ENCODE measurements at regions not wholly inside any gene's neighbourhood (a gene's known extent, or its start where the extent isn't known, plus 50 kb on each side); places are given as distances from the start of the nearest gene placed in this dataset.
"Not testable (repeated sequence)": the region's sequence is repeated elsewhere in the genome, so short reads cannot be mapped to it uniquely, and the experiment has no call there.

DNA sequence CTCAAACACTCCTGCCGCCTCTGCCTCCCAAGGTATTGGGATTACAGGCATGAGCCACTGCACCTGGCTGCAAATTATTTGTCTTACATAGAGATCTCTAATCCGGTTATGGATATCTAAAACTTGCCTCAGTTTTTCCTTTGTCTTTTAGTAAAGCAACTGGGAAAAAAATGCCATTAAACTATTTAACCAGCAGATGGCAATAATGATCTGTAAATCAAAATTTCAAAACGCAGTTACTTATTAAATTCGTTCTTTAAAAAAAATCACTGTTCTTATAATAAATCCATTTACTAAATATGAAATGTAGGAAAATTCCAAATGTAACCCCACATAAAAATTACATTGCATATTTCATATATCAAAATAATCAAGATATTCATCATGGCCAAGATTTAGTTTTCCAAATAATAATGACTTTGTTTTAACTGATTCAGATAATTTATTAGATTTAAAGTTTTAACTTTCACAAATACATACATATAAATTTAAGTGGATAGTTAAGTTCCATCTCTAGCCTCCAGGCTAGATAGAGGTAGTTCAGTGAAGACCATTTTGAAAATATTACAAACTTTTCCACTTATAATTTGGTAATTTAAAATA is 125.8 kb downstream of the KBTBD2 start:
- H3K27me3 ChIP-seq (ENCODE audit: insufficient read depth, low read length); ATAC-seq; H3K9me3 ChIP-seq (ENCODE audit: control insufficient read depth in 1 of 2, insufficient read depth in 1 of 2, low read depth in 1 of 2, low read length in 2 of 2); BruUV-seq (replicated peaks); H4K20me1 ChIP-seq (ENCODE audit: insufficient read depth); H3K4me1 ChIP-seq (ENCODE audit: control insufficient read depth in 1 of 2, insufficient read depth in 2 of 2, low read length in 2 of 2); DNase-seq (ENCODE audit: low read depth, low spot score); H2AFZ ChIP-seq (ENCODE audit: low read depth, low read length, poor library complexity, severe bottlenecking); H3K27ac ChIP-seq (ENCODE audit: low read depth, low read length); H3K36me3 ChIP-seq (ENCODE audit: control insufficient read depth in 1 of 2, insufficient read depth in 2 of 2, low read length in 2 of 2); H3K4me2 ChIP-seq (ENCODE audit: low read length); H3K9me2 ChIP-seq (ENCODE audit: insufficient read depth); H3K79me2 ChIP-seq (ENCODE audit: insufficient read depth, low read length); H3K4me3 ChIP-seq (replicated peaks in 1 of 2; ENCODE audit: low read depth in 1 of 2, low read length in 2 of 2); POLR2A ChIA-PET; H3K9ac ChIP-seq (ENCODE audit: low read length): not testable (repeated sequence)
- RAD21 ChIA-PET (ENCODE audit: low non-redundant PET in 1 of 2, low total read pairs in 2 of 2, uncharacterized antibody in 2 of 2, unreplicated experiment in 2 of 2) = interaction anchor here in 1 of 2 experiments (0.8 kb wide), 1 partner anchor 343 kb away, joined by 7 read pairs; the partner anchor contains the start of gene RP9
- TF ChIP-seq RAD21 (IDR thresholded peaks at IDR 0.05; ENCODE audit: low read depth) = peak; percentile 63; the same call in 1 of the 2 replicates
- 0 out of 2 replicates have a peak, but pooled peaks have one; percentile 10 for TF ChIP-seq EGR1 (IDR thresholded peaks at IDR 0.05; ENCODE audit: low read depth)
- TF ChIP-seq CTCF (IDR thresholded peaks at IDR 0.05 in 2 of 3, conservative IDR thresholded peaks at IDR 0.05 in 1 of 3; ENCODE audit: borderline replicate concordance in 1 of 3, insufficient read depth in 1 of 3, low read depth in 2 of 3, low read length in 2 of 3) = peak; percentile 22 to 54 (median 40); a peak in 4 of 6 replicates
- intact Hi-C loops (cut with micrococcal nuclease) = loop anchor here (2.0 kb wide), 1 partner anchor 343 kb away; the partner anchor contains the start of gene RP9
- CTCF ChIA-PET = interaction anchor here (1.1 to 2.3 kb wide), 3 partner anchors 326 to 343 kb away, joined by 3 to 26 read pairs (median 8); partner anchors contain the start of gene RP9

- no peak for TF ChIP-seq YY1 (IDR thresholded peaks at IDR 0.05; ENCODE audit: extremely low read depth, insufficient replicate concordance, low read depth, low read length)
- H3K36me3 ChIP-seq (ENCODE audit: control insufficient read depth in 1 of 2, insufficient read depth in 2 of 2, low read length in 2 of 2) = no peaks in the 10 kb centered on the region
- no peak for ATAC-seq
- POLR2A ChIA-PET = no interaction called here
- no peak overlapping the region for H3K4me3 ChIP-seq (replicated peaks in 1 of 2; ENCODE audit: low read depth in 1 of 2, low read length in 2 of 2)
- no peaks in the 10 kb centered on the region for H3K4me1 ChIP-seq (ENCODE audit: control insufficient read depth in 1 of 2, insufficient read depth in 2 of 2, low read length in 2 of 2)
- no peaks in the 10 kb centered on the region for H3K79me2 ChIP-seq (ENCODE audit: insufficient read depth, low read length)
- H3K27me3 ChIP-seq (ENCODE audit: insufficient read depth, low read length) = no peaks in the 10 kb centered on the region
- BruUV-seq (replicated peaks) = no TSS peak
- no peak overlapping the region for H3K27ac ChIP-seq (ENCODE audit: low read depth, low read length)
- CTCF ChIA-PET = interaction anchor here (2.3 kb wide), 1 partner anchor 343 kb away, joined by 26 read pairs; the partner anchor contains the start of gene RP9
- H3K9ac ChIP-seq (ENCODE audit: low read length) = no peak overlapping the region
- no peaks in the 10 kb centered on the region for H3K9me2 ChIP-seq (ENCODE audit: insufficient read depth)
- H3K9me3 ChIP-seq (ENCODE audit: control insufficient read depth in 1 of 2, insufficient read depth in 1 of 2, low read depth in 1 of 2, low read length in 2 of 2) = no peaks in the 10 kb centered on the region
- intact Hi-C loops (cut with micrococcal nuclease) = loop anchor here (2.0 kb wide), 1 partner anchor 344 kb away; the partner anchor contains the start of gene RP9
- RAD21 ChIA-PET (ENCODE audit: low non-redundant PET in 1 of 2, low total read pairs in 2 of 2, uncharacterized antibody in 2 of 2, unreplicated experiment in 2 of 2) = interaction anchor here in 1 of 2 experiments (0.8 kb wide), 1 partner anchor 344 kb away, joined by 7 read pairs; the partner anchor contains the start of gene RP9
- no peak overlapping the region for H2AFZ ChIP-seq (ENCODE audit: low read depth, low read length, poor library complexity, severe bottlenecking)
- H3K4me2 ChIP-seq (ENCODE audit: low read length) = no peak overlapping the region
- DNase-seq (ENCODE audit: low read depth, low spot score) = no peak
- no peaks in the 10 kb centered on the region for H4K20me1 ChIP-seq (ENCODE audit: insufficient read depth)
Measured at GRCh38 chr7:32765185-32765584, 126.4 kb downstream of the KBTBD2 start.
